Neural progenitor cell (in vitro differentiated cells): ENCODE measurements at regions not wholly inside any gene's neighbourhood (a gene's known extent, or its start where the extent isn't known, plus 50 kb on each side); places are given as distances from the start of the nearest gene placed in this dataset.

Experiments
- DNase-seq: peaks from one replicate; pipeline ENCODE4 v3.0.0-alpha.2; 2016; ENCODE audit warnings: low spot score
- H2AFZ ChIP-seq: fragments of 200-600 bp; sonication (generic); replicated peaks from 2 replicates; pipeline ENCODE4 v1.6.1; 2016; ENCODE audit warnings: antibody characterized with exemption
- H3F3A ChIP-seq: fragments of 200-600 bp; sonication (generic); 2 replicates; pipeline ENCODE4 v1.6.1; 2016; ENCODE audit warnings: antibody characterized with exemption, low read depth
- H3K27ac ChIP-seq: fragments of 200-600 bp; sonication (generic); 2 replicates; pipeline ENCODE4 v1.5.1; 2016; ENCODE audit warnings: mild to moderate bottlenecking
- H3K27me3 ChIP-seq: fragments of 200-600 bp; sonication (generic); 2 replicates; pipeline ENCODE4 v1.6.1; 2016; ENCODE audit warnings: mild to moderate bottlenecking, moderate library complexity
- H3K36me3 ChIP-seq: fragments of 200-600 bp; sonication (generic); 2 replicates; pipeline ENCODE4 v1.5.1; 2016
- H3K4me1 ChIP-seq: fragments of 200-600 bp; sonication (generic); 2 replicates; pipeline ENCODE4 v1.6.1; 2016; ENCODE audit warnings: mixed run types
- H3K4me2 ChIP-seq: fragments of 200-600 bp; sonication (generic); 2 replicates; pipeline ENCODE4 v1.6.1; 2016
- H3K4me3 ChIP-seq: fragments of 200-600 bp; sonication (generic); 2 replicates; pipeline ENCODE4 v1.5.1; 2016
- H3K79me2 ChIP-seq: fragments of 200-600 bp; sonication (generic); 2 replicates; pipeline ENCODE4 v1.6.1; 2016; ENCODE audit warnings: low read depth
- H3K9ac ChIP-seq: fragments of 200-600 bp; sonication (generic); 2 replicates; pipeline ENCODE4 v1.6.1; 2016
- H3K9me3 ChIP-seq: fragments of 200-600 bp; sonication (generic); 2 replicates; pipeline ENCODE4 v1.5.1; 2016; ENCODE audit warnings: low read depth
- H4K20me1 ChIP-seq: fragments of 200-600 bp; sonication (generic); 2 replicates; pipeline ENCODE4 v1.6.1; 2016; ENCODE audit warnings: low read depth
- H3K27ac Mint-ChIP-seq: 3 replicates; pipeline ENCODE4 v1.8.0; 2021; ENCODE audit warnings: mixed read lengths
- H3K27me3 Mint-ChIP-seq: 2 replicates; pipeline ENCODE4 v1.8.0; 2022; ENCODE audit warnings: low read depth, mild to moderate bottlenecking, inconsistent platforms, moderate library complexity, mixed read lengths; ENCODE audit not compliant: insufficient read depth
- H3K36me3 Mint-ChIP-seq: 3 replicates; pipeline ENCODE4 v1.8.0; 2021; ENCODE audit warnings: mixed read lengths
- H3K4me1 Mint-ChIP-seq: 3 replicates; pipeline ENCODE4 v1.8.0; 2021; ENCODE audit warnings: mixed read lengths
- H3K4me3 Mint-ChIP-seq: 3 replicates; pipeline ENCODE4 v1.8.0; 2021; ENCODE audit warnings: mild to moderate bottlenecking, moderate library complexity, mixed read lengths
- H3K9me3 Mint-ChIP-seq: 3 replicates; pipeline ENCODE4 v1.8.0; 2020; ENCODE audit warnings: mixed read lengths
- EZH2 ChIP-seq: fragments of 200-600 bp; sonication (generic); IDR thresholded peaks from 2 replicates; pipeline ENCODE4 v1.6.1; 2017; ENCODE audit warnings: antibody characterized with exemption, mild to moderate bottlenecking, moderate library complexity
- EZH2phosphoT487 ChIP-seq: fragments of 200-600 bp; sonication (generic); IDR thresholded peaks from 2 replicates; pipeline ENCODE4 v1.6.1; 2017; ENCODE audit warnings: antibody characterized with exemption
- TF ChIP-seq, protein P1 (sequence below): fragments of 200-600 bp; sonication (generic); IDR thresholded peaks from 2 replicates; pipeline ENCODE4 v1.5.1; 2017; ENCODE audit warnings: antibody characterized with exemption, mild to moderate bottlenecking

- Mint-ChIP-seq H3K9me3 (peaks cover 2% of the 10 kb centered on the region), H3K27me3 (no peaks in the 10 kb centered on the region)
Observed at GRCh38 chr10:61298194-61298593, 155.0 kb downstream of the TMEM26 start.

GRCh38 chr10:61296161-61296560, 157.0 kb downstream of the TMEM26 start:
- no peak overlapping the region for H3K27ac Mint-ChIP-seq

More at GRCh38 chr10:61298194-61298593, 155.0 kb downstream of the TMEM26 start:
- Mint-ChIP-seq H3K27ac (no peak overlapping the region), H3K36me3 (no peaks in the 10 kb centered on the region), H3K4me1 (peaks cover 7% of the 10 kb centered on the region), H3K4me3 (no peak overlapping the region)
- H2AFZ ChIP-seq, result no peak overlapping the region
- H3K79me2 ChIP-seq, result no peaks in the 10 kb centered on the region
- DNase-seq, result no peak
- no peak overlapping the region for H3K4me2 ChIP-seq
- no peaks in the 10 kb centered on the region for H3K27me3 ChIP-seq
- no peaks in the 10 kb centered on the region for H3F3A ChIP-seq
- no peak for TF ChIP-seq EZH2
- TF ChIP-seq EZH2phosphoT487, result no peak
- TF ChIP-seq, protein P1, sequence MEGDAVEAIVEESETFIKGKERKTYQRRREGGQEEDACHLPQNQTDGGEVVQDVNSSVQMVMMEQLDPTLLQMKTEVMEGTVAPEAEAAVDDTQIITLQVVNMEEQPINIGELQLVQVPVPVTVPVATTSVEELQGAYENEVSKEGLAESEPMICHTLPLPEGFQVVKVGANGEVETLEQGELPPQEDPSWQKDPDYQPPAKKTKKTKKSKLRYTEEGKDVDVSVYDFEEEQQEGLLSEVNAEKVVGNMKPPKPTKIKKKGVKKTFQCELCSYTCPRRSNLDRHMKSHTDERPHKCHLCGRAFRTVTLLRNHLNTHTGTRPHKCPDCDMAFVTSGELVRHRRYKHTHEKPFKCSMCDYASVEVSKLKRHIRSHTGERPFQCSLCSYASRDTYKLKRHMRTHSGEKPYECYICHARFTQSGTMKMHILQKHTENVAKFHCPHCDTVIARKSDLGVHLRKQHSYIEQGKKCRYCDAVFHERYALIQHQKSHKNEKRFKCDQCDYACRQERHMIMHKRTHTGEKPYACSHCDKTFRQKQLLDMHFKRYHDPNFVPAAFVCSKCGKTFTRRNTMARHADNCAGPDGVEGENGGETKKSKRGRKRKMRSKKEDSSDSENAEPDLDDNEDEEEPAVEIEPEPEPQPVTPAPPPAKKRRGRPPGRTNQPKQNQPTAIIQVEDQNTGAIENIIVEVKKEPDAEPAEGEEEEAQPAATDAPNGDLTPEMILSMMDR, result no peak
- no peaks in the 10 kb centered on the region for H4K20me1 ChIP-seq
- no peak overlapping the region for H3K27ac ChIP-seq
- peaks cover 5% of the 10 kb centered on the region for H3K4me1 ChIP-seq
- no peak overlapping the region for H3K4me3 ChIP-seq
- no peaks in the 10 kb centered on the region for H3K9me3 ChIP-seq
- H3K9ac ChIP-seq, result no peak overlapping the region
- no peaks in the 10 kb centered on the region for H3K36me3 ChIP-seq

GRCh38 chr10:61294131-61294530, 159.1 kb downstream of the TMEM26 start:
- Mint-ChIP-seq H3K4me3 (no peak overlapping the region), H3K4me1 (peaks cover 7% of the 10 kb centered on the region), H3K9me3 (peaks cover 4% of the 10 kb centered on the region), H3K27me3 (peaks cover 3% of the 10 kb centered on the region), H3K36me3 (no peaks in the 10 kb centered on the region), H3K27ac (no peak overlapping the region)
- H3K9me3 ChIP-seq, result no peaks in the 10 kb centered on the region
- H3K9ac ChIP-seq, result no peak overlapping the region
- H3F3A ChIP-seq, result no peaks in the 10 kb centered on the region
- no peak overlapping the region for H3K27ac ChIP-seq
- no peaks in the 10 kb centered on the region for H4K20me1 ChIP-seq
- no peaks in the 10 kb centered on the region for H3K36me3 ChIP-seq
- H3K79me2 ChIP-seq, result no peaks in the 10 kb centered on the region
- H3K4me1 ChIP-seq, result peaks cover 5% of the 10 kb centered on the region
- H3K27me3 ChIP-seq, result no peaks in the 10 kb centered on the region
- TF ChIP-seq EZH2 (no peak), EZH2phosphoT487 (no peak)
- TF ChIP-seq, protein P1, result no peak
- no peak overlapping the region for H3K4me2 ChIP-seq
- H3K4me3 ChIP-seq, result no peak overlapping the region
- no peak for DNase-seq
- H2AFZ ChIP-seq, result no peak overlapping the region

More at GRCh38 chr10:61296161-61296560, 157.0 kb downstream of the TMEM26 start:
- H3K4me1 Mint-ChIP-seq, result peaks cover 7% of the 10 kb centered on the region
- H3K9me3 ChIP-seq, result no peaks in the 10 kb centered on the region
- H3K36me3 ChIP-seq, result no peaks in the 10 kb centered on the region
- H3K4me3 ChIP-seq, result no peak overlapping the region
- H3K27me3 Mint-ChIP-seq, result no peaks in the 10 kb centered on the region
- no peak overlapping the region for H3K4me3 Mint-ChIP-seq
- no peaks in the 10 kb centered on the region for H3K36me3 Mint-ChIP-seq
- TF ChIP-seq, protein P1, result no peak
- TF ChIP-seq EZH2phosphoT487, result no peak
- no peak for TF ChIP-seq EZH2
- DNase-seq, result no peak
- no peak overlapping the region for H3K9ac ChIP-seq
- H3K79me2 ChIP-seq, result no peaks in the 10 kb centered on the region
- H3K4me2 ChIP-seq, result no peak overlapping the region
- H3K27ac ChIP-seq, result no peak overlapping the region
- no peak overlapping the region for H2AFZ ChIP-seq
- no peaks in the 10 kb centered on the region for H3K27me3 ChIP-seq
- no peaks in the 10 kb centered on the region for H4K20me1 ChIP-seq
- H3K9me3 Mint-ChIP-seq, result peaks cover 2% of the 10 kb centered on the region
- H3F3A ChIP-seq, result no peaks in the 10 kb centered on the region
- H3K4me1 ChIP-seq, result peaks cover 5% of the 10 kb centered on the region
